Motor neuron (in vitro differentiated cells): ENCODE measurements at regions not wholly inside any gene's neighbourhood (a gene's known extent, or its start where the extent isn't known, plus 50 kb on each side); places are given as distances from the start of the nearest gene placed in this dataset.
A peak's percentile ranks its signal among the peaks of the same experiment; 100 is the strongest.

Experiments used
- ATAC-seq, 8 experiments: fragments of 200-7000 bp; cut with Tn5 transposase; replicated peaks in 6 of 8; 2 replicates each; pipeline ENCODE4 v1.8.0; 2021; ENCODE audit warnings: mild to moderate bottlenecking in 8 of 8, moderate library complexity in 8 of 8
- H3K27ac ChIP-seq, 2 donors: fragments of 250-450 bp; sonication (Bioruptor Pico); 2 replicates each; pipeline ENCODE4 v1.9.0; 2021; ENCODE audit warnings: antibody characterized with exemption in 2 of 2, mild to moderate bottlenecking in 2 of 2, moderate library complexity in 1 of 2
- H3K4me1 ChIP-seq, 2 donors: fragments of 250-450 bp; sonication (Bioruptor Pico); replicated peaks in 1 of 2; 2 replicates each; pipeline ENCODE4 v1.6.1; 2021; ENCODE audit warnings: antibody characterized with exemption in 2 of 2, mild to moderate bottlenecking in 2 of 2, moderate library complexity in 1 of 2
- H3K4me3 ChIP-seq, 5 donors: fragments of 250-450 bp; sonication (Bioruptor Pico); 2 replicates each; pipeline ENCODE4 v1.9.0; 2021; ENCODE audit warnings: antibody characterized with exemption in 5 of 5, mild to moderate bottlenecking in 5 of 5, moderate library complexity in 4 of 5
- WGBS, 10 experiments: fragments of 450-650 bp; shearing (Covaris generic); methylation state at CpG; one replicate each; pipeline ENCODE4 v1.0.0; 2022; 5-methylcytosine and 5-hydroxymethylcytosine counted together
- in situ Hi-C, 9 experiments: fragments of 400-800 bp; cut with MboI; loops; one replicate each; pipeline ENCODE4 v1.15.0; 2021; ENCODE audit warnings: low sequenced_read_pairs in 9 of 9, low pct_unique_long_range_greater_than_20kb in 2 of 9; ENCODE audit not compliant: unreplicated experiment in 9 of 9

DNA sequence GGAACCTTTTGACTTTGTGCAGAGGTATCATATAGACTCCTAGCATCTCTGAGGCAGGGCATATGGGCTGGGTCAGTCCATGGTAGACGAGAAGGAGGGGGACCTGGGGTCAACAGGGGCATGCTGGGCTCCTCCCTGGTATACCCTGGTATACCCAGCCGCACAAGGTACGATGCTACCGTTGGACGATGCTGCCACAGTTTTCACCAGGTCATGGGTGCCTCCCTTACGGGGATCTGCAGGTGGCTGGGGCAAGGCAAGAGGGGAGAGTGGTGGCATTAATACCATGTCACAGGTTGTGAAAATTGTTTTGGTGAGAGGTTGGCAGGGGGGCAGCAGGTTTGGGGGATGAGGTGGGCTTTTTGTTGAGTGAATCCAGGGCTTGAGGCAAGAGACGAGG, 149.8 kb downstream of the TSN start:
- ATAC-seq = no peak
- H3K4me1 ChIP-seq = peaks cover 0 to 2% of the 10 kb centered on the region in 2 donors
- H3K4me3 ChIP-seq = no peak overlapping the region
- in situ Hi-C loops = no loop called here
- WGBS, 10 experiments = 17 to 80% (median 75%) methylated on average over 1 to 2 of the region's 7 CpGs; no CpG with 5 or more reads in 7 of the 10 experiments
- H3K27ac ChIP-seq = no peak overlapping the region

DNA sequence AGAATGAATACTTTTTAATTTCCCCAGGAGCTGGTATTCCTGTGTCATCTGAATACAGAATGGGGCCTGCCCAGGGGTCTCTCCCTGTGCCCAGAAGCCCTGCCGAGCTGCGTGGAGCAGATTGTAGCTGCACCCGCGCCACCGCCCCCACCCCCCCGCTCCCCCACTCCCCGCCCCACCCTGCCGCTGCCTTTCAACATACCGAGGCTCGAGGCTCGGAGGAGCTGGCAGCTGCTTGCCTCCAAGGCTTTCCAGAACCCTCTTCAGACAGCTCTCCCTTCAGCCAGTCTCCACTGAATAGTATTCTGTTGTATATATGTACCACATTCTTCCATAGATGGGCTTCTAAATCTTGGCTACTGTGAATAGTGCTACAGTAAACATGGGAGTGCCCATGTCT, 150.7 kb downstream of the TSN start:
- no peak for ATAC-seq
- in situ Hi-C loops = no loop called here
- Histone ChIP-seq H3K27ac (no peak overlapping the region), H3K4me3 (no peak overlapping the region), H3K4me1 (peaks cover 0 to 5% of the 10 kb centered on the region in 2 donors)
- no CpG with 5 or more reads among the region's 11 CpGs for WGBS, 10 experiments

DNA sequence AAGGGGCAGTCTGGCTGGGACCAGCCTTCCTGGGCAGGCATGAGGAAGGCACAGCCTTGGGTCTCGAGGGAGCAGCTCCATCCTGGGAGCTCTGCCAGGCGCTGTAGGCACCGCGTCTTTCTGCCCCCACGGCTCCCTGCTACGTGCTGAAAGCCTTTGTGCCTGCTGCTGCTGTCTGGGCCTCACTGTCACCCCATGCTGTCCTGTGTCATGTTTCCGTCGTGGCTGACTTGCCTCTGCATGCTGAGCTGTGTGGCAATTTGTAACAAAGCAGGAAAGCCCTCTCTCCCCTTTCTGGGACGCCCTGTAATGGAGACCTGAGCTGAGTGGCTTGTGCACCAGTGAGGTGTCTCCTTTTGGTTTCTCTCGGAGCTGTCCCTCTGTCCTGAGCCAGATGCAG, 152.5 kb downstream of the TSN start:
- 40 to 56% (median 50%) methylated on average over 1 to 5 of the region's 10 CpGs; no CpG with 5 or more reads in 3 of the 10 experiments for WGBS, 10 experiments
- peak in 5 of 8 experiments; percentile 19 to 66 (median 43) for ATAC-seq
- no peak overlapping the region for H3K4me3 ChIP-seq
- H3K27ac ChIP-seq = no peak overlapping the region
- peaks cover 0 to 5% of the 10 kb centered on the region in 2 donors for H3K4me1 ChIP-seq
- in situ Hi-C loops = no loop called here

DNA sequence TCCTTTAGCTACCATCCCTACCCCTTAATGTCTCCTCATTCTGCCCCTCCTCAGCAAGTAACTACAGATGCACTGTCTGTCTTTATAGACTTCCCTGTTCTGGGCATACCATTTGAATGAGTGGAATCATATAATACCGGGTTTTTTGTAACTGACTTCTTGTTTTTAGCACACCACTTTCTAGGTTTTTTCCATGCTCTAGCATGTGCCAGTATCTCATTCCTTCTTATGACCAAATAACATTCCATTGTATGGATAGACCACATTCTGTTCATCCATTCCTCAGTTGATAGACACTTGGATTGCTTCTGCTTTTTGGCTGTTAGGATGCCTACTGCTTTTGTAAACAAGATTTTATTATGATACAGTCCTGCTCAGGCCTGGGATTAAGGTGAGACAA, 154.7 kb downstream of the TSN start:
- ATAC-seq = no peak
- H3K4me1 ChIP-seq = peaks cover 0 to 5% of the 10 kb centered on the region in 2 donors
- WGBS, 10 experiments = 0 to 100% (median 57%) methylated on average over 1 of the region's 1 CpG; no CpG with 5 or more reads in 2 of the 10 experiments
- H3K27ac ChIP-seq = no peak overlapping the region
- in situ Hi-C loops = no loop called here
- H3K4me3 ChIP-seq = no peak overlapping the region

DNA sequence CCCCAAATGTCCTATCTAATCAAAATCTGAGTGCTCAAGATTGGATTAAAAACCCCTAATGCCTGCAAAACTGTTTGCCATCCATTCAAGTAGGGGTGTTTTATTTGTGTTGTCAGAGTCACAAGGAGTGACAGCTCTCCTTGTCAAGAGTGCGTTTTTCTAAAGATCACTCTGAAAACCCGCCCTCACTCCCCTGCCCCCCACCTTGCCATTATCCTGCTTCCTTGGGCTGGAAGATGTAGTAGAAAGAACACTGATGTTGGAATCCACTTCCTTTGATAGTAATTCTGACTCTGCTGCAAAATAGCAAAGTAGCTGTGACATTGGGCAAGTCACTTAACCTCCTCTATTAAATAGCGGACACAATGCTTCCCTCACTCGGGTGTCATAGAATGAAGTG, 155.6 kb downstream of the TSN start:
- in situ Hi-C loops = no loop called here
- ATAC-seq = no peak
- WGBS, 10 experiments = 0 to 100% (median 73%) methylated on average over 1 to 4 of the region's 4 CpGs; no CpG with 5 or more reads in 1 of the 10 experiments
- peaks cover 0 to 5% of the 10 kb centered on the region in 2 donors for H3K4me1 ChIP-seq
- no peak overlapping the region for H3K27ac ChIP-seq
- H3K4me3 ChIP-seq = no peak overlapping the region

DNA sequence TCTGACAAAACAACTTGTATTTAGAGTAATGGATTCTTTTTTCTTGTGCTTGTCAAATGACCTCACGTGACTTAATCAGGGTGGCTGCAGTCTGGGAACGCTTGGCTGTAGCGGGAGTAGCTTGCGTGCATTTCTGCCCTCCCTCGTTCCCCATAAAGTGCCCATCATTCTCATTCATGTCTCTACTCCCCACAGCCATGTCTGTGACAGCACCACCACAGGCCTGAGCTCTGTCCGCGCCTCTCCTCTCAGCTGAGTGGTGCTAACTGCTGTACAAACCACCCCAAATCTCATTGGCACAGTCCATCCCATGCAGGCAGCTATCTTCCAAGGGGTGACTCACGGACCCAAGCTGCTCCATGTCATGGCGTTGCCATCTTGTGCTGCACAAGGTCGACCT, 161.7 kb downstream of the TSN start:
- Histone ChIP-seq H3K4me1 (no peaks in the 10 kb centered on the region), H3K4me3 (no peak overlapping the region), H3K27ac (no peak overlapping the region)
- in situ Hi-C loops = no loop called here
- WGBS, 10 experiments = 16 to 100% (median 88%) methylated on average over 1 to 8 of the region's 10 CpGs; no CpG with 5 or more reads in 1 of the 10 experiments
- ATAC-seq = no peak

DNA sequence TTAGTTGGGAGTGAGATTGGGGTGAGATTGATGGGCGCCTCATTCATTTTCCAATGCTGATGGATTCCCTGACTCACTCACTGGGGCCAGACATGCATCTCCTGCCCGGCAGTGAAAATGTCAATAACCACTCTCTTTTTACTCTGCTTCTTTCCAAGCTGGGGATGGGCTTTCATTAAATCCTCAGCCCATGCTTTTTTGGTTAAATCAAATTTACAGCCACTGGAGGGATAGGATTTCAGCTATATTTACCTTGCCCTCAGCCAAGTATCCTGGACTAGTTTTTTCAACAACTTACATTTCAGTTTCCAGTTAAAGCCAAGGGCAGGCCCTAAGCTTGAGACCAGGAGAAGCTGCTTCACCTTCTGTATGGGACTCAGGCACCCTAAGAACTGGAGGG, 162.8 kb downstream of the TSN start:
- no peak for ATAC-seq
- 0 to 100% (median 51%) methylated on average over 1 to 2 of the region's 2 CpGs; no CpG with 5 or more reads in 2 of the 10 experiments for WGBS, 10 experiments
- no peak overlapping the region for H3K27ac ChIP-seq
- in situ Hi-C loops = no loop called here
- H3K4me1 ChIP-seq = no peaks in the 10 kb centered on the region
- no peak overlapping the region for H3K4me3 ChIP-seq

DNA sequence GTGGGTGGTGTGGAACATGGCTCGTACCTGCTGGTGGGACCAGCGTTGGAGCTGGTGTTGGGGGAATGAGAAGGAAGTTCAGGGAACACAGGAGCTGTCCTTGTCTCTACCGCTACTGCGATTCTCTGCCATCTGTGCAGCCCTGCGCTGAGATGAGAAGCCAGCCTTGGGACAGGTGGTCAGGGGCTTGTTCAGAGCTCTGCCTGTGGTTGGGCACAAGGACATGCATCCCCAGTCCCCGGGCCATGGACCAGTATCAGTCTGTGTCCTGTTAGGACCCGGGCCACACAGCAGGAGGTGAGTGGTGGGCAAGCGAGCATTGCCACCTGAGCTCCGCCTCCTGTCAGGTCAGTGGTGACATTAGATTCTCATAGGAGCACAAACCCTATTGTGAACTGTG, 164.4 kb downstream of the TSN start:
- no peak overlapping the region for H3K27ac ChIP-seq
- 60 to 100% (median 85%) methylated on average over 1 to 3 of the region's 9 CpGs; no CpG with 5 or more reads in 6 of the 10 experiments for WGBS, 10 experiments
- H3K4me1 ChIP-seq = no peaks in the 10 kb centered on the region
- in situ Hi-C loops = no loop called here
- no peak overlapping the region for H3K4me3 ChIP-seq
- ATAC-seq = no peak

DNA sequence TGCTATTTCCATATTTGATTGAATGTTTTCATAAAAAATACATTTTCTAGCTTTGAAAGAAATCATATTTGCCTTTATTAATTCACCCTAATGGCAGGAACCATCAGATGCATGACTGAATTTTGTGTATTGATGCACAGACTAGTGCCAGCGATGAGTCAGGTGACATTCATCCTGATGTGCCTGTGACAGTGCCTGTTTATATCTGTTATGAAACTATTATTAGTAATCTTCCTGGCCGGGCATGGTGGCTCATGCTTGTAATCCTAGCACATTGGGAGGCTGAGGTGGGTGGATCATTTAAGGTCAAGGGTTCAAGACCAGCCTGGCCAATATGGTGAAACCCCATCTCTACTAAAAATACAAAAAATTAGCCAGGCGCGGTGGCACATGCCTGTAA, 170.0 kb downstream of the TSN start:
- H3K4me1 ChIP-seq = no peaks in the 10 kb centered on the region
- no peak overlapping the region for H3K27ac ChIP-seq
- in situ Hi-C loops = no loop called here
- 33 to 100% (median 97%) methylated on average over 2 to 4 of the region's 4 CpGs; no CpG with 5 or more reads in 6 of the 10 experiments for WGBS, 10 experiments
- no peak overlapping the region for H3K4me3 ChIP-seq
- ATAC-seq = no peak

DNA sequence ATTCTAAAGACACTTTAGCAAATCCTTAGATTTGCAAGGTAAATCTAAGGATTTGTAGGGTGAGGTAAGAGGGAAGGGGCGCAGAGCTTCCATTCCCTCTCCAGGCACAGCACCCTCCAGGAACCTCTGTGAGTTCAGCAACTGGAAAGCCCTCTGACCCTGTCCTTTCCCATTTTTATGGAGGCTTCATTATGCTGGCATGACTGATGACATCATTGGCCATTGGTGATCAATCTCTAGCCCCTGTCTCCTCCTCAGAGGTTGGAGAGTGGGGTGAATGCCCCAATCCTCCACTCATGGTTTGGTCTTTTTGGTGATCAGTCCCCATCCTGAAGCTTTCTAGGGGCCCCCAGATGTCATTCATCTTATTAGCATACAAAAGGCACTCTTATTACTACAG, 187.8 kb downstream of the TSN start:
- no peak for ATAC-seq
- H3K4me1 ChIP-seq = peaks cover 0 to 5% of the 10 kb centered on the region in 2 donors
- H3K27ac ChIP-seq = no peak overlapping the region
- 57 to 100% (median 60%) methylated on average over 1 of the region's 1 CpG; no CpG with 5 or more reads in 7 of the 10 experiments for whole genome bisulfite sequencing, 10 experiments
- in situ Hi-C loops = no loop called here
- no peak overlapping the region for H3K4me3 ChIP-seq

DNA sequence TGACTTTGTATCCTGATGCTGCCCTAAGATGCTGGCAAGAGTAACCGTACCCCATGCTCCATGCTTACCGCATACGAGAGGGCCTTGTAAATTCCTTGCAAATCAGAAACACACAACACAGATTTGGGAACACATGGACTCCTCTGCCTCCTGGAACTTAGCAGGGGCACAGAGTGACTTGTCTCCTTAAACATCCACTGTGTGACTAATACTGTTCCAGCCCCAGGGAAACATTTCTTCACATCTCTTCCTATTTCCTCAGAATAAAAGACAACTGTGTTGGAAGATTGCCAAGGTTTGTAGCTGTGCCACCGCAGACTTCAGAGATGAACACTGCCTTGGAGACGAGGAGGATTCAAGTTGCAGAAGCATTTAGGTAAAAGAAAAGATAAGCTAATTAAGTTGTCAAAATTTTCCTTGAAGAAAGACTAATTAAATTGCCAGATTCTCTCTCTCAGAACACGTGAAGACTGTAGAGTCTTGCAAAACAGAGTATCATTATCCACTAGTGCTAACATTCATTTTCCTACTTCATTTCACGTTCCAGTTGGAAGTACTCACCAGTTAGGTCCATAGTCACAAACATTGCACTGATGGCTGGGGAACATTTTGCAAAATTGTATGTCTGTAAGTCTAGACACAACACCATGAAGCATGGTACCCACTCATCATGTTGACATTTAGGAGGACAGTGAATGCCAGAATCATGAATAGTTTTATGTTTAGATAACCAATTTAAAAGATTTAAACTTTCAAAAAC, 188.8 kb downstream of the TSN start:
- in situ Hi-C loops = no loop called here
- WGBS, 10 experiments = 0 to 96% (median 56%) methylated on average over 2 to 7 of the region's 7 CpGs; no CpG with 5 or more reads in 1 of the 10 experiments
- ATAC-seq = peak in 6 of 8 experiments; percentile 7 to 92 (median 72)

DNA sequence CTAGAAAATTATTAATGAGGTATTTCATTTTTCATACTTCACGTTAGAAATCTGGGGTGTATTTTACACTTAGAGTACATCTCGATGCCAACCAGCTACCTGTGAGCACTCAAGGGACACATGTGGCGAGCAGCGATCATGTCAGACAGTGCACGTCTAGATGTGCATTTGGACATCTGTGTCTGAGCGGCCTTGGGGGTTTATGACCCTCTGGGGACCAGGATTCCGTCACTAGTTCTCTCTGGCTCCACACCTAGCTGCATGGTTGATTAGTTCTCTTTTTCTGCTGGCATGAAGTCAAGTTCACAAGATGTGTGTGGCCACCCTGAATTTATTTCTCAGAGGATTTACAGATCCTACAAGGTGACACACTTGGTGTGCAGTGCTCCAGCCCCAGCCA, 192.2 kb downstream of the TSN start:
- ATAC-seq = peak in 3 of 8 experiments; percentile 70 to 84 (median 76)
- in situ Hi-C loops = no loop called here
- 26 to 100% (median 94%) methylated on average over 1 to 5 of the region's 7 CpGs; no CpG with 5 or more reads in 3 of the 10 experiments for WGBS, 10 experiments
- Histone ChIP-seq H3K27ac (no peak overlapping the region), H3K4me3 (no peak overlapping the region), H3K4me1 (peaks cover 0 to 5% of the 10 kb centered on the region in 2 donors)

More for the DNA sequence above, 188.8 kb downstream of the TSN start:
- Histone ChIP-seq H3K4me3 (no peak overlapping the region), H3K27ac (no peak overlapping the region), H3K4me1 (peaks cover 0 to 5% of the 10 kb centered on the region in 2 donors)

DNA sequence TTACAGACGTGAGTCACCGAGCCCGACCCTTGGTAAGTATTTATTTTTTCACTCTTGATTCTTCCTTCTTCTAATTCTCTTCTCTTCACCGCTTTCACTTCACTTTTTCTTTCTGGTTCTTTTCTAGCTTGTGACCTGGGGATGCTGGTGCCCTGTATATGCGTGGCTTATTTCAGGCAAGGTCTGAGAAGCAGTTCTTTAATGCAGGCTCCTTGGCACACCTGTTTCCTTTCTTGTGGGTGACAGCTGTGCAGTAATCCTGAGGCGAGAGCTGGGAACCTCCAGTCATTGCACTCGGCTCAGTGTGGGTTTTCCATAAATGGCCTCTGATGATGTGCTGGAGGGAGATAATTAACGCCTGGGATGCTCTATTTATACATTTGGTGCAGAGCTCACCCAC, 193.8 kb downstream of the TSN start:
- in situ Hi-C loops = no loop called here
- 39 to 100% (median 82%) methylated on average over 1 to 7 of the region's 8 CpGs; no CpG with 5 or more reads in 2 of the 10 experiments for WGBS, 10 experiments
- ATAC-seq = no peak
- no peak overlapping the region for H3K4me3 ChIP-seq
- no peak overlapping the region for H3K27ac ChIP-seq
- H3K4me1 ChIP-seq = peaks cover 0 to 5% of the 10 kb centered on the region in 2 donors
